Neural crest cell (in vitro differentiated cells): ENCODE measurements at regions not wholly inside any gene's neighbourhood (a gene's known extent, or its start where the extent isn't known, plus 50 kb on each side); places are given as distances from the start of the nearest gene placed in this dataset.

ENCODE experiments used
- DNase-seq: peaks from one replicate; pipeline ENCODE4 v3.0.0; 2021; ENCODE audit warnings: low read depth, mixed read lengths, low spot score
- H3K27ac Mint-ChIP-seq: one replicate; pipeline ENCODE4 v1.8.0; 2021; ENCODE audit warnings: mild to moderate bottlenecking, mixed read lengths; ENCODE audit not compliant: unreplicated experiment
- H3K27me3 Mint-ChIP-seq: 2 replicates; pipeline ENCODE4 v1.8.0; 2021; ENCODE audit warnings: low read depth, mild to moderate bottlenecking, mixed read lengths
- H3K36me3 Mint-ChIP-seq: 2 replicates; pipeline ENCODE4 v1.8.0; 2021; ENCODE audit warnings: low read depth, mild to moderate bottlenecking, mixed read lengths
- H3K4me1 Mint-ChIP-seq: 2 replicates; pipeline ENCODE4 v1.8.0; 2021; ENCODE audit warnings: mixed read lengths
- H3K4me3 Mint-ChIP-seq: one replicate; pipeline ENCODE4 v1.8.0; 2021; ENCODE audit warnings: mild to moderate bottlenecking, mixed read lengths
- H3K9me3 Mint-ChIP-seq: 2 replicates; pipeline ENCODE4 v1.8.0; 2021; ENCODE audit warnings: mixed read lengths
- TF ChIP-seq, protein P1 (sequence below): fragments of 200-600 bp; sonication (generic); conservative IDR thresholded peaks from 2 replicates; pipeline ENCODE4 v1.5.0; 2021; ENCODE audit warnings: antibody characterized with exemption, mild to moderate bottlenecking

- Mint-ChIP-seq H3K4me3 (no peak overlapping the region), H3K27ac (no peak overlapping the region), H3K9me3 (no peaks in the 10 kb centered on the region), H3K27me3 (no peaks in the 10 kb centered on the region), H3K36me3 (no peaks in the 10 kb centered on the region), H3K4me1 (no peaks in the 10 kb centered on the region)
- no peak for DNase-seq
- TF ChIP-seq, protein P1, sequence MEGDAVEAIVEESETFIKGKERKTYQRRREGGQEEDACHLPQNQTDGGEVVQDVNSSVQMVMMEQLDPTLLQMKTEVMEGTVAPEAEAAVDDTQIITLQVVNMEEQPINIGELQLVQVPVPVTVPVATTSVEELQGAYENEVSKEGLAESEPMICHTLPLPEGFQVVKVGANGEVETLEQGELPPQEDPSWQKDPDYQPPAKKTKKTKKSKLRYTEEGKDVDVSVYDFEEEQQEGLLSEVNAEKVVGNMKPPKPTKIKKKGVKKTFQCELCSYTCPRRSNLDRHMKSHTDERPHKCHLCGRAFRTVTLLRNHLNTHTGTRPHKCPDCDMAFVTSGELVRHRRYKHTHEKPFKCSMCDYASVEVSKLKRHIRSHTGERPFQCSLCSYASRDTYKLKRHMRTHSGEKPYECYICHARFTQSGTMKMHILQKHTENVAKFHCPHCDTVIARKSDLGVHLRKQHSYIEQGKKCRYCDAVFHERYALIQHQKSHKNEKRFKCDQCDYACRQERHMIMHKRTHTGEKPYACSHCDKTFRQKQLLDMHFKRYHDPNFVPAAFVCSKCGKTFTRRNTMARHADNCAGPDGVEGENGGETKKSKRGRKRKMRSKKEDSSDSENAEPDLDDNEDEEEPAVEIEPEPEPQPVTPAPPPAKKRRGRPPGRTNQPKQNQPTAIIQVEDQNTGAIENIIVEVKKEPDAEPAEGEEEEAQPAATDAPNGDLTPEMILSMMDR = no peak
Measured at GRCh38 chr6:105844275-105844883, 241.8 kb upstream of the PRDM1 start.

GRCh38 chr6:105839266-105839665, 246.9 kb upstream of the PRDM1 start:
- Mint-ChIP-seq H3K36me3 (no peaks in the 10 kb centered on the region), H3K27ac (no peak overlapping the region), H3K27me3 (no peaks in the 10 kb centered on the region), H3K4me1 (peaks cover 16% of the 10 kb centered on the region), H3K9me3 (no peaks in the 10 kb centered on the region), H3K4me3 (no peak overlapping the region)
- no peak for DNase-seq
- TF ChIP-seq, protein P1 = no peak

GRCh38 chr6:105838171-105838570, 248.0 kb upstream of the PRDM1 start:
- H3K9me3 Mint-ChIP-seq = no peaks in the 10 kb centered on the region
- H3K36me3 Mint-ChIP-seq = no peaks in the 10 kb centered on the region
- H3K4me1 Mint-ChIP-seq = peaks cover 16% of the 10 kb centered on the region
- H3K4me3 Mint-ChIP-seq = no peak overlapping the region
- no peak overlapping the region for H3K27ac Mint-ChIP-seq
- no peak for DNase-seq
- TF ChIP-seq, protein P1 = no peak
- H3K27me3 Mint-ChIP-seq = no peaks in the 10 kb centered on the region

GRCh38 chr6:105836889-105837288, 249.2 kb upstream of the PRDM1 start:
- Mint-ChIP-seq H3K27ac (no peak overlapping the region), H3K4me3 (no peak overlapping the region), H3K36me3 (no peaks in the 10 kb centered on the region), H3K27me3 (no peaks in the 10 kb centered on the region), H3K4me1 (peaks cover 16% of the 10 kb centered on the region), H3K9me3 (no peaks in the 10 kb centered on the region)
- TF ChIP-seq, protein P1 = no peak
- no peak for DNase-seq

- no peaks in the 10 kb centered on the region for H3K9me3 Mint-ChIP-seq
- peaks cover 16% of the 10 kb centered on the region for H3K4me1 Mint-ChIP-seq
- H3K36me3 Mint-ChIP-seq = no peaks in the 10 kb centered on the region
- TF ChIP-seq, protein P1 = no peak
- no peak for DNase-seq
- no peaks in the 10 kb centered on the region for H3K27me3 Mint-ChIP-seq
- H3K4me3 Mint-ChIP-seq = no peak overlapping the region
- H3K27ac Mint-ChIP-seq = no peak overlapping the region
Measured at GRCh38 chr6:105836379-105836778, 249.8 kb upstream of the PRDM1 start.
